Astrocyte (in vitro differentiated cells and primary cell): ENCODE measurements at regions not wholly inside any gene's neighbourhood (a gene's known extent, or its start where the extent isn't known, plus 50 kb on each side); places are given as distances from the start of the nearest gene placed in this dataset.

Source experiments
- CTCF ChIP-seq: IDR thresholded peaks from 2 replicates; pipeline ENCODE4 v1.5.1; 2011; ENCODE audit warnings: low read depth, mild to moderate bottlenecking, inconsistent platforms, low read length, moderate library complexity; ENCODE audit not compliant: insufficient read depth
- EZH2 ChIP-seq: IDR thresholded peaks from 2 replicates; pipeline ENCODE4 v1.6.1; 2012; ENCODE audit warnings: mild to moderate bottlenecking, low read length, inconsistent platforms; ENCODE audit not compliant: insufficient read depth

GRCh38 chr5:133882389-133882695 is 86.1 kb downstream of the C5orf15 start:
- TF ChIP-seq EZH2 (no peak), CTCF (no peak)
